ENCODE measurements at regions not wholly inside any gene's neighbourhood (a gene's known extent, or its start where the extent isn't known, plus 50 kb on each side); places are given as distances from the start of the nearest gene placed in this dataset.
"Not testable (repeated sequence)": the region's sequence is repeated elsewhere in the genome, so short reads cannot be mapped to it uniquely, and the experiment has no call there.

GRCh38 chrX:51178356-51178900, 154.2 kb upstream of the NUDT10 start:
- H3K9me3 ChIP-seq (ENCODE audit: insufficient read depth in 2 of 2, low read depth in 1 of 2, low read length in 1 of 2); H3K4ac ChIP-seq (replicated peaks; ENCODE audit: insufficient read length, low read depth, low read length); H2BK12ac ChIP-seq (ENCODE audit: low read depth, low read length); H2BK20ac ChIP-seq (ENCODE audit: low read length); H3K18ac ChIP-seq (ENCODE audit: extremely low read depth, low read length); H3K4me1 ChIP-seq (replicated peaks in 1 of 4; ENCODE audit: control insufficient read depth in 3 of 4, insufficient read depth in 4 of 4, low read length in 3 of 4); H3K56ac ChIP-seq (replicated peaks; ENCODE audit: insufficient read length, low read depth, low read length); H2AFZ ChIP-seq (ENCODE audit: low read length); H3K9ac ChIP-seq (replicated peaks in 1 of 4; ENCODE audit: extremely low read depth in 1 of 4, low read depth in 3 of 4, low read length in 3 of 4); H3K23me2 ChIP-seq (ENCODE audit: low read depth, low read length); H2AK5ac ChIP-seq (ENCODE audit: low read depth, low read length); H2BK15ac ChIP-seq (ENCODE audit: low read length); FAIRE-seq; H3K4me3 ChIP-seq (ENCODE audit: extremely low read depth in 1 of 4, insufficient read depth in 2 of 4, low read depth in 3 of 4, low read length in 4 of 4); H4K8ac ChIP-seq (ENCODE audit: extremely low read depth, insufficient read depth, low read length); H3K79me2 ChIP-seq (ENCODE audit: control insufficient read depth in 1 of 2, insufficient read depth in 2 of 2, low read length in 2 of 2); H2BK120ac ChIP-seq (replicated peaks; ENCODE audit: low read depth, low read length); POLR2A ChIA-PET (ENCODE audit: partially characterized antibody); H3K27me3 ChIP-seq (replicated peaks in 1 of 4; ENCODE audit: control insufficient read depth in 3 of 4, extremely low read depth in 1 of 4, insufficient read depth in 3 of 4, low read length in 3 of 4); DNase-seq (ENCODE audit: low read depth in 1 of 2, low spot score in 2 of 2); H3K27ac ChIP-seq (ENCODE audit: low read depth, low read length); H3K79me1 ChIP-seq (ENCODE audit: low read depth, low read length); H4K91ac ChIP-seq (replicated peaks; ENCODE audit: insufficient read length, low read length); H4K5ac ChIP-seq (ENCODE audit: insufficient read length, low read depth, low read length); H2BK5ac ChIP-seq (ENCODE audit: low read depth, low read length); H3K4me2 ChIP-seq (ENCODE audit: insufficient read depth in 1 of 2, low read depth in 2 of 2, low read length in 2 of 2); H4K20me1 ChIP-seq (replicated peaks in 1 of 2; ENCODE audit: control insufficient read depth in 1 of 2, insufficient read depth in 2 of 2, low read length in 2 of 2); H3K14ac ChIP-seq (ENCODE audit: insufficient read length); H3K36me3 ChIP-seq (ENCODE audit: control insufficient read depth in 2 of 4, insufficient read depth in 4 of 4, low read length in 3 of 4); H3K23ac ChIP-seq (ENCODE audit: insufficient read length): not testable (repeated sequence)
- 73% methylated on average over 3 of the region's 4 CpGs; no CpG with 5 or more reads in 1 of the 2 experiments for WGBS, 2 experiments (ENCODE audit: extremely low coverage in 1 of 2, insufficient coverage in 1 of 2, insufficient read length in 1 of 2, insufficient replicate concordance in 2 of 2, low coverage in 1 of 2, low lambda C conversion rate in 2 of 2, missing lambda C conversion rate in 1 of 2)
- CTCF ChIA-PET (ENCODE audit: partially characterized antibody), result interaction anchor here (0.7 to 2.0 kb wide), 4 partner anchors 9 to 30 kb away, joined by 3 to 5 read pairs (median 4); no protein-coding TSS in a partner anchor

GRCh38 chrX:51179805-51180204, 152.8 kb upstream of the NUDT10 start:
- H3K79me1 ChIP-seq (ENCODE audit: low read depth, low read length); H4K91ac ChIP-seq (replicated peaks; ENCODE audit: insufficient read length, low read length); H2BK15ac ChIP-seq (ENCODE audit: low read length); DNase-seq (ENCODE audit: low read depth in 1 of 2, low spot score in 2 of 2); H3K27ac ChIP-seq (ENCODE audit: low read depth, low read length); H3K23me2 ChIP-seq (ENCODE audit: low read depth, low read length); H4K8ac ChIP-seq (ENCODE audit: extremely low read depth, insufficient read depth, low read length); H3K27me3 ChIP-seq (replicated peaks in 1 of 4; ENCODE audit: control insufficient read depth in 3 of 4, extremely low read depth in 1 of 4, insufficient read depth in 3 of 4, low read length in 3 of 4); H2BK20ac ChIP-seq (ENCODE audit: low read length); H3K4me3 ChIP-seq (ENCODE audit: extremely low read depth in 1 of 4, insufficient read depth in 2 of 4, low read depth in 3 of 4, low read length in 4 of 4); POLR2A ChIA-PET (ENCODE audit: partially characterized antibody); H3K18ac ChIP-seq (ENCODE audit: extremely low read depth, low read length); H4K20me1 ChIP-seq (replicated peaks in 1 of 2; ENCODE audit: control insufficient read depth in 1 of 2, insufficient read depth in 2 of 2, low read length in 2 of 2); H2BK120ac ChIP-seq (replicated peaks; ENCODE audit: low read depth, low read length); H3K4ac ChIP-seq (replicated peaks; ENCODE audit: insufficient read length, low read depth, low read length); H4K5ac ChIP-seq (ENCODE audit: insufficient read length, low read depth, low read length); H3K9ac ChIP-seq (replicated peaks in 1 of 4; ENCODE audit: extremely low read depth in 1 of 4, low read depth in 3 of 4, low read length in 3 of 4); H3K56ac ChIP-seq (replicated peaks; ENCODE audit: insufficient read length, low read depth, low read length); H3K4me1 ChIP-seq (replicated peaks in 1 of 4; ENCODE audit: control insufficient read depth in 3 of 4, insufficient read depth in 4 of 4, low read length in 3 of 4); H3K14ac ChIP-seq (ENCODE audit: insufficient read length); H3K23ac ChIP-seq (ENCODE audit: insufficient read length); H2AK5ac ChIP-seq (ENCODE audit: low read depth, low read length); H3K9me3 ChIP-seq (ENCODE audit: insufficient read depth in 2 of 2, low read depth in 1 of 2, low read length in 1 of 2); H2BK5ac ChIP-seq (ENCODE audit: low read depth, low read length); H3K4me2 ChIP-seq (ENCODE audit: insufficient read depth in 1 of 2, low read depth in 2 of 2, low read length in 2 of 2); H3K79me2 ChIP-seq (ENCODE audit: control insufficient read depth in 1 of 2, insufficient read depth in 2 of 2, low read length in 2 of 2); H2BK12ac ChIP-seq (ENCODE audit: low read depth, low read length); H3K36me3 ChIP-seq (ENCODE audit: control insufficient read depth in 2 of 4, insufficient read depth in 4 of 4, low read length in 3 of 4); H2AFZ ChIP-seq (ENCODE audit: low read length): not testable (repeated sequence)
- 88% methylated on average over 3 of the region's 5 CpGs; no CpG with 5 or more reads in 1 of the 2 experiments for WGBS, 2 experiments (ENCODE audit: extremely low coverage in 1 of 2, insufficient coverage in 1 of 2, insufficient read length in 1 of 2, insufficient replicate concordance in 2 of 2, low coverage in 1 of 2, low lambda C conversion rate in 2 of 2, missing lambda C conversion rate in 1 of 2)
- CTCF ChIA-PET (ENCODE audit: partially characterized antibody), result interaction anchor here (0.9 to 2.0 kb wide), 2 partner anchors 8 to 31 kb away, joined by 3 to 5 read pairs; no protein-coding TSS in a partner anchor
- peak; percentile 94 for FAIRE-seq

Measured in H1 (cell line).